IPS-18a (cell line): ENCODE measurements at regions not wholly inside any gene's neighbourhood (a gene's known extent, or its start where the extent isn't known, plus 50 kb on each side); places are given as distances from the start of the nearest gene placed in this dataset.

ENCODE experiments used
- H3K27ac ChIP-seq: one replicate; pipeline ENCODE4 v1.5.1; 2013; ENCODE audit warnings: low read length
- H3K27me3 ChIP-seq: one replicate; pipeline ENCODE4 v1.6.1; 2013; ENCODE audit warnings: mild to moderate bottlenecking, low read length; ENCODE audit not compliant: control insufficient read depth, insufficient read depth
- H3K36me3 ChIP-seq: one replicate; pipeline ENCODE4 v1.6.1; 2013; ENCODE audit warnings: low read depth, low read length; ENCODE audit not compliant: control insufficient read depth
- H3K4me1 ChIP-seq: one replicate; pipeline ENCODE4 v1.6.1; 2013; ENCODE audit warnings: low read depth, low read length; ENCODE audit not compliant: control insufficient read depth
- H3K4me3 ChIP-seq: one replicate; pipeline ENCODE4 v1.5.1; 2013; ENCODE audit warnings: low read length
- H3K9ac ChIP-seq: one replicate; pipeline ENCODE4 v1.6.1; 2013; ENCODE audit warnings: mild to moderate bottlenecking, low read length, moderate library complexity
- H3K9me3 ChIP-seq: one replicate; pipeline ENCODE4 v1.6.1; 2013; ENCODE audit warnings: low read depth, low read length; ENCODE audit not compliant: control insufficient read depth

GRCh38 chrX:69554321-69554947 lies 50.3 kb downstream of the NALF2 start:
- no peaks in the 10 kb centered on the region for H3K9me3 ChIP-seq
- peaks cover 13% of the 10 kb centered on the region for H3K4me1 ChIP-seq
- no peaks in the 10 kb centered on the region for H3K27me3 ChIP-seq

DNA sequence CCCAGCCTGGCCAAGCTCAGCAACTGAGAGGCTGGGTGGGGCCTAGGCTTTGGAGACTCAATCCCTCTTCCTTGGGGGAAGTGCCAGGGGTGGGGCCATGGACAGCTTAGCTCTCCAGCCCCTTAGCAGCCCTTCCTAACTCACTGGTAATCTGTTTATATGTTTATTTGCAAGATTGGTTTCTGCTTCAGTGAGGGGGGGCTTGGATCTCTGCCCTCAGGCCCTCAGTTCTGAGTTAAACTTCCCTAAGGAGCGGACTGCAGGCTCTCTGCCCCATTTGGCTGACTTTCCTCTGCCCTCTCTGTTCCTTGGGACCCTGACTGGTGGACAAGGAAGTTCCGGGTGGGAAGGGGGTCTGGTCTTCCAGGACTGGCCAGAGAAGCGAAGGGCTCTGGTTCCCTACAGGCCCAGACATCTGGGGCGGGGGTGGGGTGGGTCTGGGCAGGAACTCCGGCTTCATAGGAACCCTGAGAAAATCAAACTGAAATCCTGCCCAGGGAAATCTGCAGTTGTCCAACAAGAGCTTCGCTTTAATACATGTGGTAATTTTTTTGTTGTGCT lies 51.4 kb downstream of the NALF2 start:
- no peaks in the 10 kb centered on the region for H3K9me3 ChIP-seq
- H3K27me3 ChIP-seq: no peaks in the 10 kb centered on the region
- peaks cover 13% of the 10 kb centered on the region for H3K4me1 ChIP-seq
- peak overlapping the region; percentile 32 for H3K9ac ChIP-seq
- no peaks in the 10 kb centered on the region for H3K36me3 ChIP-seq
- peak overlapping the region; percentile 25 for H3K4me3 ChIP-seq
- peak overlapping the region; percentile 24 for H3K27ac ChIP-seq

More at GRCh38 chrX:69554321-69554947, 50.3 kb downstream of the NALF2 start:
- Histone ChIP-seq H3K27ac (no peak overlapping the region), H3K9ac (no peak overlapping the region), H3K4me3 (no peak overlapping the region), H3K36me3 (no peaks in the 10 kb centered on the region)

DNA sequence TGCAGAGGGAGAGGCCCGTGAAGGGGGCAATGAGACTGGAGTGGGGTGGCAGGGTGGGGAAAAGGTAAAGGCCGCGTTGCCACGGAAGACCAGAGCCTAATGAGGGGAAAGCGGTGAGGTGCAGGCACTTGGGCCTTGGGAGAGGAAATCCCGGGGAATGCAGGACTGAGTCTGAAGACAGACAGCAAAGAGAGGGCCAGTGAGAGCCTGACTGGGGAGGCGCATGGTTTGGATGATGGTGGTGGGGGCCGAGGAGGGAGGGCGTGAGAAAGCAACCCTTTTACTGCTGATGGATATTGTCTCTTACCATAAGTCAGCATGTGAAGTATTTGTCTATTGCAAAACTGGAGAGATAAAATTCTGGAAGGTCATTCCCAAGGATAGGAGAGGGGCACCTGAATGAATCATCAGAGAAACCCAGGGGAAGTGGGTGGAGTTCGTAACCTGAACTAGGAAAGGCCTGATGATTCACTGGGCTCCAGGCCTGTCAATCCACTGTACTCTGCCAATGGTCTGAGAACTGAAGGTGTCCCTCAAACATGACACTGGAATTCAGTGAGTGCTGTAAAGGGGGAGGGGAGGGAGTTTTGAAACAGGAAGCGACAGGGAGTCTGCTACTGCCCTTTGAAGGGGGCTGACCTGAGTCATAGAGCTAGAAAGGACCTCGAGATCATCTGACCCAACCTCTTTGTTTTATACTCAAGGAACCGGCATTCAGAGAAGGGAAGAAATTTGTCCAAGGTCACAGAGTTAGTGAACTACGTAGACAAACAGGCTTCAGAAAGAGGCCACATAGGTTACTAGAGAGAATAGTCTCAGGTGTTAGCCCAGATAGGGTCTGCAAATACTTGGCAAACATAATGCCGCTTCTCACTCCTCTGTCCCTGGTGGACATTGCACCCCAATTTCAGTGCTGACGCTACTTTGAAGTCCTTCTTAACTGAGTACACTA lies 52.2 kb downstream of the NALF2 start:
- Histone ChIP-seq H3K27ac (peak overlapping the region; percentile 40), H3K4me3 (peak overlapping the region; percentile 25), H3K36me3 (no peaks in the 10 kb centered on the region), H3K9me3 (no peaks in the 10 kb centered on the region), H3K9ac (peak overlapping the region; percentile 32), H3K4me1 (peaks cover 13% of the 10 kb centered on the region), H3K27me3 (no peaks in the 10 kb centered on the region)

- Histone ChIP-seq H3K4me3 (no peak overlapping the region), H3K9me3 (peaks cover 11% of the 10 kb centered on the region), H3K27me3 (no peaks in the 10 kb centered on the region), H3K36me3 (no peaks in the 10 kb centered on the region), H3K9ac (no peak overlapping the region), H3K4me1 (no peaks in the 10 kb centered on the region), H3K27ac (no peak overlapping the region)
Observed at GRCh38 chrX:69562904-69563578, 52.9 kb upstream of the EDA start.

DNA sequence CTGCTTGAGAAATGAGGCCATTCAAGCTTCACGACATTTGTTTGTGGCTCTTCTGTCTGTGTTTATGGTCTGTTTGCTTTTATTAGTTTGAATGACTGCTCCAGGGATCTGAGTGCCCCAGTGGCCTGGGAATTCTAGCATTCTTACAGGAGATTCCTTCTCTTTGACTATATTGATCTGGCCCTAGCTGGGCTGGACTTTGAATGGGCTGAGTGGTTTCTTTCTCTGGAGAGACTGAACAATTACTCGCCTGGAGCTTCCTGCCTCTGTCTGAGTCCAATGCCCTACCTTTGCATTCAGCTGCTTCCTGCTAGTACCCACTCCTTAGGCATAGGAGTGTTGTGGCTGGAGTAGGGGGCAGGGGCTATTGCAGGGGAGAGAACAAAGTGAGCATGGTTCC lies 51.2 kb upstream of the EDA start:
- Histone ChIP-seq H3K27me3 (no peaks in the 10 kb centered on the region), H3K9ac (no peak overlapping the region), H3K4me1 (no peaks in the 10 kb centered on the region), H3K36me3 (no peaks in the 10 kb centered on the region), H3K4me3 (no peak overlapping the region), H3K27ac (no peak overlapping the region), H3K9me3 (peaks cover 11% of the 10 kb centered on the region)

GRCh38 chrX:69565247-69565815 lies 50.6 kb upstream of the EDA start:
- Histone ChIP-seq H3K27ac (no peak overlapping the region), H3K9ac (no peak overlapping the region), H3K27me3 (no peaks in the 10 kb centered on the region)

More at GRCh38 chrX:69565247-69565815, 50.6 kb upstream of the EDA start:
- Histone ChIP-seq H3K4me3 (no peak overlapping the region), H3K36me3 (no peaks in the 10 kb centered on the region), H3K9me3 (peaks cover 15% of the 10 kb centered on the region), H3K4me1 (no peaks in the 10 kb centered on the region)
